Smooth muscle cell (in vitro differentiated cells): ENCODE measurements at regions not wholly inside any gene's neighbourhood (a gene's known extent, or its start where the extent isn't known, plus 50 kb on each side); places are given as distances from the start of the nearest gene placed in this dataset.

ENCODE experiments used
- DNase-seq: peaks from one replicate; lab custom pipeline; 2025; ENCODE audit not compliant: unreplicated experiment; lab: John Stamatoyannopoulos, UW
- H2AFZ ChIP-seq: fragments of 200-600 bp; sonication (generic); 2 replicates; pipeline ENCODE4 v1.6.0; 2016; ENCODE audit warnings: antibody characterized with exemption, low read depth, mild to moderate bottlenecking
- H3F3A ChIP-seq: fragments of 200-600 bp; sonication (generic); 2 replicates; pipeline ENCODE4 v1.6.0; 2017; ENCODE audit warnings: antibody characterized with exemption, low read depth
- H3K27ac ChIP-seq: fragments of 200-600 bp; sonication (generic); 2 replicates; pipeline ENCODE4 v1.5.1; 2016; ENCODE audit warnings: low read depth, mild to moderate bottlenecking
- H3K27me3 ChIP-seq: fragments of 200-600 bp; sonication (generic); 2 replicates; pipeline ENCODE4 v1.6.1; 2016; ENCODE audit warnings: low read depth, mild to moderate bottlenecking
- H3K36me3 ChIP-seq: fragments of 200-600 bp; sonication (generic); 2 replicates; pipeline ENCODE4 v1.5.1; 2016; ENCODE audit warnings: low read depth
- H3K4me1 ChIP-seq: fragments of 200-600 bp; sonication (generic); 2 replicates; pipeline ENCODE4 v1.5.1; 2016; ENCODE audit warnings: low read depth
- H3K4me2 ChIP-seq: fragments of 200-600 bp; sonication (generic); 2 replicates; pipeline ENCODE4 v1.6.0; 2016; ENCODE audit warnings: mild to moderate bottlenecking
- H3K4me3 ChIP-seq: fragments of 200-600 bp; sonication (generic); 2 replicates; pipeline ENCODE4 v1.5.1; 2016; ENCODE audit warnings: mild to moderate bottlenecking
- H3K79me2 ChIP-seq: fragments of 200-600 bp; sonication (generic); 2 replicates; pipeline ENCODE4 v1.6.0; 2016; ENCODE audit warnings: low read depth, mild to moderate bottlenecking
- H3K9ac ChIP-seq: fragments of 200-600 bp; sonication (generic); 2 replicates; pipeline ENCODE4 v1.6.0; 2016; ENCODE audit warnings: low read depth
- H3K9me3 ChIP-seq: fragments of 200-600 bp; sonication (generic); replicated peaks from 2 replicates; pipeline ENCODE4 v1.5.1; 2016; ENCODE audit warnings: low read depth
- H4K20me1 ChIP-seq: fragments of 200-600 bp; sonication (generic); 2 replicates; pipeline ENCODE4 v1.6.0; 2016; ENCODE audit warnings: low read depth
- WGBS: methylation state at CpG from one replicate; pipeline ENCODE4 v1.1.7; 2016; ENCODE audit warnings: low lambda C conversion rate; 5-methylcytosine and 5-hydroxymethylcytosine counted together
- TF ChIP-seq, protein P1 (sequence below): fragments of 200-600 bp; sonication (generic); IDR thresholded peaks from 2 replicates; pipeline ENCODE4 v1.5.1; 2017; ENCODE audit warnings: borderline replicate concordance, mild to moderate bottlenecking, antibody characterized with exemption; ENCODE audit not compliant: insufficient read depth, poor library complexity, severe bottlenecking

DNA sequence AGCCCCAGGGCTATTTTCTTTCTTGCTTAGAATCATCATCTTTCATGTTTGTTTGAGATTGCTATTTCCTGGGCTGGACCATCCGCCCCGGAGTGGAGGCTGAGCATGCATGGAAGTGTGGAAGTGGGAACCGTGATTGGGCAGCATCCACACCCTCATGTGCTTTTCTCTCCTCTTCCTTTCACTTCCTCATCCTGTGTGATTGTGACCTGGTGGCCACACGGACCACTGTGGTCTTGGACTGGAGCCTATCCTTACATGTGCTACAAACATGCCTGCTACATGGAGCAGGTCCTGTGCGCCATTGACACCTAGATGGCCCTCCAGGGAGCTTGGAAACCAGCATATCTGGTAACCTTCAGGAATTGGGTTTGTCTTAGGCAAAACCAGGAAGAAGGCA, 175.9 kb upstream of the LCORL start:
- no peak overlapping the region for H3K27ac ChIP-seq
- H3K4me2 ChIP-seq, result no peak overlapping the region
- no peak for DNase-seq
- H3F3A ChIP-seq, result no peaks in the 10 kb centered on the region
- no peak overlapping the region for H2AFZ ChIP-seq
- no peaks in the 10 kb centered on the region for H3K36me3 ChIP-seq
- H3K27me3 ChIP-seq, result no peaks in the 10 kb centered on the region
- TF ChIP-seq, protein P1, sequence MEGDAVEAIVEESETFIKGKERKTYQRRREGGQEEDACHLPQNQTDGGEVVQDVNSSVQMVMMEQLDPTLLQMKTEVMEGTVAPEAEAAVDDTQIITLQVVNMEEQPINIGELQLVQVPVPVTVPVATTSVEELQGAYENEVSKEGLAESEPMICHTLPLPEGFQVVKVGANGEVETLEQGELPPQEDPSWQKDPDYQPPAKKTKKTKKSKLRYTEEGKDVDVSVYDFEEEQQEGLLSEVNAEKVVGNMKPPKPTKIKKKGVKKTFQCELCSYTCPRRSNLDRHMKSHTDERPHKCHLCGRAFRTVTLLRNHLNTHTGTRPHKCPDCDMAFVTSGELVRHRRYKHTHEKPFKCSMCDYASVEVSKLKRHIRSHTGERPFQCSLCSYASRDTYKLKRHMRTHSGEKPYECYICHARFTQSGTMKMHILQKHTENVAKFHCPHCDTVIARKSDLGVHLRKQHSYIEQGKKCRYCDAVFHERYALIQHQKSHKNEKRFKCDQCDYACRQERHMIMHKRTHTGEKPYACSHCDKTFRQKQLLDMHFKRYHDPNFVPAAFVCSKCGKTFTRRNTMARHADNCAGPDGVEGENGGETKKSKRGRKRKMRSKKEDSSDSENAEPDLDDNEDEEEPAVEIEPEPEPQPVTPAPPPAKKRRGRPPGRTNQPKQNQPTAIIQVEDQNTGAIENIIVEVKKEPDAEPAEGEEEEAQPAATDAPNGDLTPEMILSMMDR, result no peak
- H4K20me1 ChIP-seq, result no peaks in the 10 kb centered on the region
- H3K9ac ChIP-seq, result no peak overlapping the region
- no peaks in the 10 kb centered on the region for H3K79me2 ChIP-seq
- no peaks in the 10 kb centered on the region for H3K4me1 ChIP-seq
- WGBS, result 87% methylated on average over 5 of the region's 5 CpGs
- H3K9me3 ChIP-seq, result no peaks in the 10 kb centered on the region
- H3K4me3 ChIP-seq, result no peak overlapping the region

DNA sequence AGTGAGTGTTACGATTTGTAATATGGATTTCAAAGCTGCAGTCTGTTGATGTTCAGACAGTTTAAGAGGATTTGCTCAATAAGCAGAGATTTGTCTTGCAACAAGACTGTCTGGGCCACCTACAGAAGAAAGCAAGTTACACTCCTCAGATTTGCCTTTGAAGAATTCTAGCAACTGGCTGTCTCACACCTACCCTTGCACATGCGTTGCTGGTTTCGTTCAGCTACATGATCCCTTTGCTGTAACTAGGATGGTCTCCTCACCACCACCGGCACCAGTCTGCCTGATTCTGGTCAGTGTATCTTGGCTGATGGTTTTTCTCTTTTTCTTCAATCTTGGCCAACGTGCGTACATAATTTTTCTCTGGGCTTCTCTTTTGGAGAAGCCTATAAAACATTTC, 172.7 kb upstream of the LCORL start:
- WGBS, result 74% methylated on average over 6 of the region's 6 CpGs
- Histone ChIP-seq H3K27ac (no peak overlapping the region), H3K9me3 (no peaks in the 10 kb centered on the region), H3F3A (no peaks in the 10 kb centered on the region), H3K36me3 (no peaks in the 10 kb centered on the region), H3K4me3 (no peak overlapping the region), H3K27me3 (no peaks in the 10 kb centered on the region), H3K79me2 (no peaks in the 10 kb centered on the region), H3K4me2 (no peak overlapping the region), H2AFZ (no peak overlapping the region), H4K20me1 (no peaks in the 10 kb centered on the region), H3K4me1 (no peaks in the 10 kb centered on the region), H3K9ac (no peak overlapping the region)
- no peak for DNase-seq
- TF ChIP-seq, protein P1, result no peak

DNA sequence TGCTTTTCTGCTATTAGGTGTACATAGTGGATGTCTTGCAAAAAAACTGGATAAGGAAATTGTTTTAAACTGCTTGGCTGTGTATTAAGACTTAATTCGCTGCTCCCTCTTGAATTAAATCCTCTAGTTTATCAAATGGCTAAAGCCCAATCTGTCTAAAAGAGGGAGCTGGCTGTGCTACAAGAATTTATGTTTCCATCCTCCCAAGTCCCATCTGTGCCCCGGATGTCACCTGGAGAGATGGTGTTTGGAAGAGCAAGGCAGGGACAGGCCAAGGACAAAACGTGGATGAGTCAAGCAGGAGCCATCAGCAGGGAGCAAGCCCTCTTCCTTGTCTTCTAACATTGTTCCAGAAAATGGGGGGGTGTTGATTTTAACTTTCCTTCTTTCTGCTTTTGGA, 171.3 kb upstream of the LCORL start:
- no peaks in the 10 kb centered on the region for H3K27me3 ChIP-seq
- no peaks in the 10 kb centered on the region for H4K20me1 ChIP-seq
- no peaks in the 10 kb centered on the region for H3F3A ChIP-seq
- H3K4me1 ChIP-seq, result no peaks in the 10 kb centered on the region
- TF ChIP-seq, protein P1, result no peak
- no peak overlapping the region for H3K4me3 ChIP-seq
- no peaks in the 10 kb centered on the region for H3K79me2 ChIP-seq
- no peak overlapping the region for H3K27ac ChIP-seq
- no peaks in the 10 kb centered on the region for H3K9me3 ChIP-seq
- H3K9ac ChIP-seq, result no peak overlapping the region
- no peak overlapping the region for H3K4me2 ChIP-seq
- no peak overlapping the region for H2AFZ ChIP-seq
- DNase-seq, result no peak
- WGBS, result 66% methylated on average over 3 of the region's 3 CpGs
- H3K36me3 ChIP-seq, result no peaks in the 10 kb centered on the region

DNA sequence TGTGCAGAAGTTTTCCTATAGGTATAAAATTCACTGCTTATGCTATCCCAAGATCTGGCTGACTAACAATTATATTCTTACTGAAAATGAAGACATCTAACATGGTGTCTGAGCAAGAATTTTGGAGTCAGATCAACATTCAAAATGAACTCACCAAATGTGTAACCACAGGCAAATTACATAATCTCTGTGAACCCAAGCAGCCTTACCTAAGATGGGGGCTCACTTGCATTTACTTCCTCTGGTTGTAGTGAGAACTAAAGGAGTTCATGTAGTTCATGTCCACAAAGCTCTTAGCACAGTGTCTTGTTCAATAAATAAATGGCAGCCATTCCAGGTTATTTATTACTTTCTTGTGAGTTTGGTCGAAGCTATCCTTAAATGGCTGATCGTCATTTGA, 163.9 kb upstream of the LCORL start:
- no peak overlapping the region for H3K27ac ChIP-seq
- no peaks in the 10 kb centered on the region for H3K9me3 ChIP-seq
- WGBS, result 87% methylated on average over 2 of the region's 2 CpGs
- no peak overlapping the region for H3K4me2 ChIP-seq
- H3K27me3 ChIP-seq, result no peaks in the 10 kb centered on the region
- H3K36me3 ChIP-seq, result no peaks in the 10 kb centered on the region
- H4K20me1 ChIP-seq, result no peaks in the 10 kb centered on the region
- no peaks in the 10 kb centered on the region for H3K79me2 ChIP-seq
- TF ChIP-seq, protein P1, result no peak
- DNase-seq, result no peak
- no peaks in the 10 kb centered on the region for H3K4me1 ChIP-seq
- H3K9ac ChIP-seq, result no peak overlapping the region
- no peaks in the 10 kb centered on the region for H3F3A ChIP-seq
- H2AFZ ChIP-seq, result no peak overlapping the region
- no peak overlapping the region for H3K4me3 ChIP-seq
